ENCODE measurements at regions not wholly inside any gene's neighbourhood (a gene's known extent, or its start where the extent isn't known, plus 50 kb on each side); places are given as distances from the start of the nearest gene placed in this dataset.

DNA sequence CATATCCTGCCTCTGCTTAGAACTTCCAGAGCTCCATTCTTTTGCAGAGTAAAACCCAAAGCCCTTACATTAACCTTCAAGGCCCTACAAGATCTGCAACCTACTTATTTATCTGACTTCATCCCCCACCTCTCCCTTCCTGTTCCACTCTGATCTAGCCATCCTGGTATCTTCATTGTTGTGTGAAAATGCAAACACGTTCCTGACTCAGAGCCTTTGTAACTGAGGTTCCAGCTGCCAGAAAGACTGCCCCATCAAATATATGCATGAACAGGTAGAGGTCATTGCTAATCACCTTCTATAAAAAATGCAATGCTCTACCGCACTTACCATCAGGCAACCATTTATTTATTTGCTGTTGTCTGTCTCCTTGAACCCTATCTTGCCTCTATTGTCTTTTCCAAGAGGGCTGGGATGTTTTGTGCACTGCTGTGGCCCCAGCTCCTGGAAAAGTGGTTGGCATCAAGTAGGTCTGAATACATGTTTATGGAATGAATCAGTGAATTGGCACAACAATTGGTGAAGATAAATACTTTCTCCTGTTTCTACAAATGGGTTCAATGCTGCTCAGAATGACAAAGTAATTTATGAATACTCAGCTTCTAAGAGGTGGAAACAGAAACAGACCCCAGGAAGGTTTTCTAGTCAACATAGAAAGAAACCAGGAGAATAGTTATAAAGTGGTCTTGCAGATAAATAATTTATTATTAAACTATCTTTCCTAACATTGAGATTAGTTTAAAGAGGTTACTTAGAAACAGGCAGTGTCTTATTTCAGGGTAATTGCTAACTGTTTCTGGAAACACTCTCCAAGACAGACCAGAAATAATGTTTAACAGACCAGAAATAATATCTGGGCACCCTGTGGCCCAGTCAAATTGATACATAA lies 230.6 kb upstream of the CD180 start:
- Histone ChIP-seq H3K36me3 (ENCODE audit: control insufficient read depth in 2 of 3, insufficient read depth in 3 of 3, low read length in 3 of 3) (no peaks in the 10 kb centered on the region), H3K9me3 (ENCODE audit: control insufficient read depth in 2 of 3, insufficient read depth in 1 of 3, low read length in 3 of 3) (no peaks in the 10 kb centered on the region), H3K9ac (ENCODE audit: low read length in 3 of 3) (no peak overlapping the region), H3K4me3 (ENCODE audit: low read length in 3 of 3) (no peak overlapping the region), H3K27me3 (ENCODE audit: control insufficient read depth, insufficient read depth, low read length) (no peaks in the 10 kb centered on the region), H3K27ac (ENCODE audit: low read depth in 2 of 2, low read length in 2 of 2) (no peak overlapping the region), H3K4me1 (ENCODE audit: control insufficient read depth in 2 of 3, insufficient read depth in 2 of 3, low read depth in 1 of 3, low read length in 3 of 3) (no peaks in the 10 kb centered on the region)
- FAIRE-seq (no peak), DNase-seq (no peak)
- intact Hi-C loops (cut with DNase I), result no loop called here
- TF ChIP-seq, protein P1, sequence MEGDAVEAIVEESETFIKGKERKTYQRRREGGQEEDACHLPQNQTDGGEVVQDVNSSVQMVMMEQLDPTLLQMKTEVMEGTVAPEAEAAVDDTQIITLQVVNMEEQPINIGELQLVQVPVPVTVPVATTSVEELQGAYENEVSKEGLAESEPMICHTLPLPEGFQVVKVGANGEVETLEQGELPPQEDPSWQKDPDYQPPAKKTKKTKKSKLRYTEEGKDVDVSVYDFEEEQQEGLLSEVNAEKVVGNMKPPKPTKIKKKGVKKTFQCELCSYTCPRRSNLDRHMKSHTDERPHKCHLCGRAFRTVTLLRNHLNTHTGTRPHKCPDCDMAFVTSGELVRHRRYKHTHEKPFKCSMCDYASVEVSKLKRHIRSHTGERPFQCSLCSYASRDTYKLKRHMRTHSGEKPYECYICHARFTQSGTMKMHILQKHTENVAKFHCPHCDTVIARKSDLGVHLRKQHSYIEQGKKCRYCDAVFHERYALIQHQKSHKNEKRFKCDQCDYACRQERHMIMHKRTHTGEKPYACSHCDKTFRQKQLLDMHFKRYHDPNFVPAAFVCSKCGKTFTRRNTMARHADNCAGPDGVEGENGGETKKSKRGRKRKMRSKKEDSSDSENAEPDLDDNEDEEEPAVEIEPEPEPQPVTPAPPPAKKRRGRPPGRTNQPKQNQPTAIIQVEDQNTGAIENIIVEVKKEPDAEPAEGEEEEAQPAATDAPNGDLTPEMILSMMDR (IDR thresholded peaks at IDR 0.05; ENCODE audit: borderline replicate concordance, extremely low read depth, insufficient read depth), result no peak

DNA sequence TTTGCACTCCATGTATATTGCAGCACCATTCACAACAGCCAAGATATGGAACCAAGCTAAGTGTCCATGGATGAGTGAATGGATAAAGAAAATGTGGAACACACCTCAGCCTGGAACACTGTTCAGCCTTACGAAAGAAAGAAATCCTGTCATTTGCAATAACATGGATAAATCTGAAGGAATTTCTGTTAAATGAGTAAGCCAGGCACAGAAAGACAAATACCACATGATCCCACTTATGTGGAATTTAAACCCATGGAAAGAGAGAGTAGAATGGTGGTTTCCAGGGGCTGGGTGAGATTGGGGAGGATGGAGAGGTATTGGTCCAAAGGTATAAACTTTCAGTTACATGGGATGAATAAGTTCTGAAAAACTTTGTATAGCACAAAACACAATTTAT lies 228.9 kb upstream of the CD180 start:
- FAIRE-seq (no peak), DNase-seq (no peak)
- intact Hi-C loops (cut with DNase I), result no loop called here
- Histone ChIP-seq H3K36me3 (ENCODE audit: control insufficient read depth in 2 of 3, insufficient read depth in 3 of 3, low read length in 3 of 3) (no peaks in the 10 kb centered on the region), H3K9ac (ENCODE audit: low read length in 3 of 3) (no peak overlapping the region), H3K9me3 (ENCODE audit: control insufficient read depth in 2 of 3, insufficient read depth in 1 of 3, low read length in 3 of 3) (no peaks in the 10 kb centered on the region), H3K27me3 (ENCODE audit: control insufficient read depth, insufficient read depth, low read length) (no peaks in the 10 kb centered on the region), H3K4me1 (ENCODE audit: control insufficient read depth in 2 of 3, insufficient read depth in 2 of 3, low read depth in 1 of 3, low read length in 3 of 3) (no peaks in the 10 kb centered on the region), H3K27ac (ENCODE audit: low read depth in 2 of 2, low read length in 2 of 2) (no peak overlapping the region), H3K4me3 (ENCODE audit: low read length in 3 of 3) (no peak overlapping the region)
- TF ChIP-seq, protein P1 (IDR thresholded peaks at IDR 0.05; ENCODE audit: borderline replicate concordance, extremely low read depth, insufficient read depth), result no peak

DNA sequence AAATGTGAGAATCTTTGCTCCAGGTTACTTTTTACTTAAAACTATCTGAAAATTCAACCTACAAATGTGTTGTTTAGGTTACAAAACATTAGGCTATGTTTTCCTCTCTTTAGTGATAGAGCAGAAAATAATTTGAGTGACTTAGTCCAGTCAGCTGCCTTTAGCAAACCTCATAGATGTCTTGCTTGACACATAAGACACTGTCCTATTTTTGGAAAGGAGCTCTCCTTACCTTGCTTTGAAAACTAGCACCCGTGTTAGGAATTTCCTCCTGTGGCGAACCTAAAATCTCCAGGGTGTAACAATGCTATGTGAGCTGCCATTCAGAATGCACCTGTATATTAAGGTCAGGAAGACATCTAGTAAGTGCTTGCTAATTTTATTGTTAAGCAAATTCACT lies 221.2 kb upstream of the CD180 start:
- no peak for DNase-seq
- H3K9me3 ChIP-seq (ENCODE audit: control insufficient read depth in 2 of 3, insufficient read depth in 1 of 3, low read length in 3 of 3), result no peaks in the 10 kb centered on the region
- no peaks in the 10 kb centered on the region for H3K36me3 ChIP-seq (ENCODE audit: control insufficient read depth in 2 of 3, insufficient read depth in 3 of 3, low read length in 3 of 3)
- H3K9ac ChIP-seq (ENCODE audit: low read length in 3 of 3), result no peak overlapping the region
- H3K4me3 ChIP-seq (ENCODE audit: low read length in 3 of 3), result no peak overlapping the region
- no peak for FAIRE-seq
- no peak overlapping the region for H3K27ac ChIP-seq (ENCODE audit: low read depth in 2 of 2, low read length in 2 of 2)
- TF ChIP-seq, protein P1 (IDR thresholded peaks at IDR 0.05; ENCODE audit: borderline replicate concordance, extremely low read depth, insufficient read depth), result no peak
- H3K4me1 ChIP-seq (ENCODE audit: control insufficient read depth in 2 of 3, insufficient read depth in 2 of 3, low read depth in 1 of 3, low read length in 3 of 3), result no peaks in the 10 kb centered on the region
- intact Hi-C loops (cut with DNase I), result no loop called here
- H3K27me3 ChIP-seq (ENCODE audit: control insufficient read depth, insufficient read depth, low read length), result no peaks in the 10 kb centered on the region

Data from kidney (tissue), 13 donors.